Mesodermal cell (in vitro differentiated cells): ENCODE measurements at regions not wholly inside any gene's neighbourhood (a gene's known extent, or its start where the extent isn't known, plus 50 kb on each side); places are given as distances from the start of the nearest gene placed in this dataset.

Source experiments
- H3K27ac ChIP-seq: 2 replicates; pipeline ENCODE4 v1.7.0; 2013; ENCODE audit warnings: mild to moderate bottlenecking, low read depth, low read length, moderate library complexity; ENCODE audit not compliant: severe bottlenecking
- H3K36me3 ChIP-seq: 2 replicates; pipeline ENCODE4 v1.7.1; 2013; ENCODE audit warnings: mild to moderate bottlenecking, low read length, moderate library complexity; ENCODE audit not compliant: control insufficient read depth, insufficient read depth
- H3K4me1 ChIP-seq: one replicate; pipeline ENCODE4 v1.7.1; 2013; ENCODE audit warnings: mild to moderate bottlenecking, low read length; ENCODE audit not compliant: insufficient read depth, control insufficient read depth, poor library complexity, severe bottlenecking
- H3K4me3 ChIP-seq: 2 replicates; pipeline ENCODE4 v1.7.0; 2013; ENCODE audit warnings: low read length, control low read depth, mild to moderate bottlenecking; ENCODE audit not compliant: insufficient read depth, poor library complexity, severe bottlenecking; ENCODE audit errors: extremely low read depth
- H3K9me3 ChIP-seq: 2 replicates; pipeline ENCODE4 v1.7.1; 2013; ENCODE audit warnings: mild to moderate bottlenecking, low read length, moderate library complexity; ENCODE audit not compliant: control insufficient read depth
- WGBS, 2 experiments: methylation state at CpG; one replicate each; pipeline ENCODE4 v1.1.5; 2013; ENCODE audit warnings: missing lambda C conversion rate in 2 of 2; ENCODE audit not compliant: insufficient coverage in 2 of 2; 5-methylcytosine and 5-hydroxymethylcytosine counted together

- H3K4me3 ChIP-seq, result no peak overlapping the region
- H3K36me3 ChIP-seq, result peaks cover 47% of the 10 kb centered on the region
- no peaks in the 10 kb centered on the region for H3K9me3 ChIP-seq
- WGBS, 2 experiments, result 92 to 93% methylated on average over 13 to 17 of the region's 18 CpGs
- H3K27ac ChIP-seq, result peak overlapping the region; percentile 58
- peaks cover under 1% of the 10 kb centered on the region for H3K4me1 ChIP-seq
Measured at GRCh38 chr3:141431411-141432378, 55.1 kb upstream of the RASA2 start.

- WGBS, 2 experiments, result 100% methylated on average over 1 of the region's 2 CpGs; no CpG with 5 or more reads in 1 of the 2 experiments
- no peak overlapping the region for H3K27ac ChIP-seq
Measured at GRCh38 chr3:141432904-141433303, 53.9 kb upstream of the RASA2 start.

GRCh38 chr3:141434255-141434654, 52.6 kb upstream of the RASA2 start:
- WGBS, 2 experiments, result 100% methylated on average over 2 of the region's 2 CpGs; no CpG with 5 or more reads in 1 of the 2 experiments
- Histone ChIP-seq H3K27ac (no peak overlapping the region), H3K9me3 (no peaks in the 10 kb centered on the region), H3K4me1 (no peaks in the 10 kb centered on the region), H3K4me3 (no peak overlapping the region), H3K36me3 (peaks cover 46% of the 10 kb centered on the region)

More at GRCh38 chr3:141432904-141433303, 53.9 kb upstream of the RASA2 start:
- Histone ChIP-seq H3K9me3 (no peaks in the 10 kb centered on the region), H3K4me3 (no peak overlapping the region), H3K36me3 (peaks cover 43% of the 10 kb centered on the region), H3K4me1 (no peaks in the 10 kb centered on the region)

GRCh38 chr3:141436180-141436579, 50.6 kb upstream of the RASA2 start:
- H3K4me3 ChIP-seq, result no peak overlapping the region
- peaks cover 3% of the 10 kb centered on the region for H3K4me1 ChIP-seq
- no peaks in the 10 kb centered on the region for H3K9me3 ChIP-seq
- no peak overlapping the region for H3K27ac ChIP-seq
- WGBS, 2 experiments, result no CpG with 5 or more reads among the region's 3 CpGs
- peaks cover 41% of the 10 kb centered on the region for H3K36me3 ChIP-seq
